ENCODE measurements at regions not wholly inside any gene's neighbourhood (a gene's known extent, or its start where the extent isn't known, plus 50 kb on each side); places are given as distances from the start of the nearest gene placed in this dataset.

- Histone ChIP-seq H3K9ac (ENCODE audit: extremely low read depth, insufficient read length, low read length) (no peak overlapping the region), H3K27me3 (ENCODE audit: insufficient read depth, low read length) (peaks cover 10% of the 10 kb centered on the region; the same call in 1 of the 2 replicates), H4K20me1 (ENCODE audit: control insufficient read depth, insufficient read depth, insufficient read length) (no peaks in the 10 kb centered on the region), H2BK12ac (ENCODE audit: insufficient read length, low read depth, low read length) (no peak overlapping the region), H3K14ac (ENCODE audit: insufficient read depth, low read length) (no peak overlapping the region), H3K23me2 (ENCODE audit: insufficient read length, low read depth, low read length, poor library complexity, severe bottlenecking) (no peaks in the 10 kb centered on the region), H3K56ac (ENCODE audit: insufficient read length, low read depth, low read length) (no peak overlapping the region), H3K9me3 (ENCODE audit: control insufficient read depth, low read depth, low read length) (no peaks in the 10 kb centered on the region), H3K23ac (ENCODE audit: insufficient read length, low read depth, low read length) (no peak overlapping the region), H2BK120ac (ENCODE audit: low read depth, low read length, poor library complexity, severe bottlenecking) (no peak overlapping the region), H3K79me2 (ENCODE audit: insufficient read depth, low read length) (no peaks in the 10 kb centered on the region), H3K18ac (ENCODE audit: insufficient read length, low read depth, low read length) (no peak overlapping the region), H2BK5ac (ENCODE audit: insufficient read length, low read length) (no peak overlapping the region), H3K4ac (ENCODE audit: low read depth, low read length) (no peak overlapping the region), H4K91ac (ENCODE audit: insufficient read length, low read depth, low read length) (no peak overlapping the region), H2AFZ (ENCODE audit: low read length) (no peak overlapping the region), H3K4me1 (ENCODE audit: insufficient read depth, low read length) (no peaks in the 10 kb centered on the region), H4K5ac (ENCODE audit: insufficient read length, low read depth, low read length) (no peak overlapping the region), H4K8ac (replicated peaks; ENCODE audit: insufficient read length, low read depth, low read length) (no peak overlapping the region), H3K79me1 (ENCODE audit: insufficient read depth, low read depth, low read length, poor library complexity, severe bottlenecking) (no peaks in the 10 kb centered on the region), H2BK15ac (ENCODE audit: low read depth, low read length) (no peak overlapping the region), H3T11ph (ENCODE audit: low read length) (no peak overlapping the region), H2BK20ac (ENCODE audit: low read depth, low read length, poor library complexity, severe bottlenecking) (no peak overlapping the region), H3K4me2 (ENCODE audit: insufficient read depth, insufficient read length, low read length) (no peak overlapping the region), H2AK5ac (ENCODE audit: insufficient read length, low read length) (no peak overlapping the region), H3K27ac (ENCODE audit: insufficient read length, low read depth, low read length) (no peak overlapping the region)
- peaks cover 46% of the 10 kb centered on the region for H3K27me3 Mint-ChIP-seq (ENCODE audit: low read depth)
- DNase-seq, result no peak
- H3K4me1 Mint-ChIP-seq, result peaks cover 14 to 18% of the 10 kb centered on the region in 2 experiments
- H3K9me3 Mint-ChIP-seq, result peaks cover 7 to 12% of the 10 kb centered on the region in 2 experiments; a peak in 3 of 5 replicates
- H3K4me3 Mint-ChIP-seq, result no peak overlapping the region
- TF ChIP-seq, protein P1, sequence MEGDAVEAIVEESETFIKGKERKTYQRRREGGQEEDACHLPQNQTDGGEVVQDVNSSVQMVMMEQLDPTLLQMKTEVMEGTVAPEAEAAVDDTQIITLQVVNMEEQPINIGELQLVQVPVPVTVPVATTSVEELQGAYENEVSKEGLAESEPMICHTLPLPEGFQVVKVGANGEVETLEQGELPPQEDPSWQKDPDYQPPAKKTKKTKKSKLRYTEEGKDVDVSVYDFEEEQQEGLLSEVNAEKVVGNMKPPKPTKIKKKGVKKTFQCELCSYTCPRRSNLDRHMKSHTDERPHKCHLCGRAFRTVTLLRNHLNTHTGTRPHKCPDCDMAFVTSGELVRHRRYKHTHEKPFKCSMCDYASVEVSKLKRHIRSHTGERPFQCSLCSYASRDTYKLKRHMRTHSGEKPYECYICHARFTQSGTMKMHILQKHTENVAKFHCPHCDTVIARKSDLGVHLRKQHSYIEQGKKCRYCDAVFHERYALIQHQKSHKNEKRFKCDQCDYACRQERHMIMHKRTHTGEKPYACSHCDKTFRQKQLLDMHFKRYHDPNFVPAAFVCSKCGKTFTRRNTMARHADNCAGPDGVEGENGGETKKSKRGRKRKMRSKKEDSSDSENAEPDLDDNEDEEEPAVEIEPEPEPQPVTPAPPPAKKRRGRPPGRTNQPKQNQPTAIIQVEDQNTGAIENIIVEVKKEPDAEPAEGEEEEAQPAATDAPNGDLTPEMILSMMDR (conservative IDR thresholded peaks at IDR 0.05), result no peak
- H3K27ac Mint-ChIP-seq, result no peak overlapping the region
- peaks cover 4 to 26% (median 11%) of the 10 kb centered on the region in 3 experiments for H3K36me3 Mint-ChIP-seq (ENCODE audit: insufficient read depth in 1 of 3, low read depth in 3 of 3)
Measured at GRCh38 chr4:110417136-110417535, 58.8 kb upstream of the ENPEP start.

Measured in H9 (cell line).